Activated CD4-positive, alpha-beta T cell treated with anti-CD3 and anti-CD28 coated beads for 36 hours (primary cell): ENCODE measurements at regions not wholly inside any gene's neighbourhood (a gene's known extent, or its start where the extent isn't known, plus 50 kb on each side); places are given as distances from the start of the nearest gene placed in this dataset.

Experiments
- ATAC-seq: fragments of 200-7000 bp; cut with Tn5 transposase; one replicate; pipeline ENCODE4 v1.10.0; 2021; ENCODE audit warnings: mild to moderate bottlenecking, moderate library complexity
- CTCF ChIA-PET: fragments of 350-600 bp; sonication (Branson Sonifier 250); formaldehyde crosslinking; loops from one replicate; lab custom pipeline; 2021; ENCODE audit warnings: antibody characterized with exemption; lab: Charles Lee
- POLR2A ChIA-PET: fragments of 350-600 bp; sonication (Branson Sonifier 250); formaldehyde crosslinking; loops from one replicate; lab custom pipeline; 2021; ENCODE audit warnings: antibody characterized with exemption, inconsistent platforms; lab: Charles Lee
- DNase-seq: peaks from one replicate; pipeline ENCODE4 v3.0.0-alpha.2; 2020
- H3K27ac Mint-ChIP-seq: one replicate; pipeline ENCODE4 v1.8.0; 2021; ENCODE audit warnings: mixed read lengths
- H3K27me3 Mint-ChIP-seq: one replicate; pipeline ENCODE4 v1.8.0; 2021; ENCODE audit warnings: mixed read lengths
- H3K36me3 Mint-ChIP-seq: one replicate; pipeline ENCODE4 v1.8.0; 2021; ENCODE audit warnings: low read depth, mixed read lengths
- H3K4me1 Mint-ChIP-seq: one replicate; pipeline ENCODE4 v1.8.0; 2021; ENCODE audit warnings: mixed read lengths
- H3K4me3 Mint-ChIP-seq: one replicate; pipeline ENCODE4 v1.8.0; 2021; ENCODE audit warnings: mild to moderate bottlenecking, moderate library complexity, mixed read lengths
- H3K9me3 Mint-ChIP-seq: one replicate; pipeline ENCODE4 v1.8.0; 2021; ENCODE audit warnings: low read depth, mixed read lengths
- intact Hi-C, 2 experiments: fragments of 100-400 bp; cut with DNase I in 1 of 2; cut with micrococcal nuclease in 1 of 2; formaldehyde crosslinking; loops; one replicate each; pipeline versions ENCODE4 v1.14.2 to v1.15.1; 2022 to 2024; cut with DNase I, micrococcal nuclease

DNA sequence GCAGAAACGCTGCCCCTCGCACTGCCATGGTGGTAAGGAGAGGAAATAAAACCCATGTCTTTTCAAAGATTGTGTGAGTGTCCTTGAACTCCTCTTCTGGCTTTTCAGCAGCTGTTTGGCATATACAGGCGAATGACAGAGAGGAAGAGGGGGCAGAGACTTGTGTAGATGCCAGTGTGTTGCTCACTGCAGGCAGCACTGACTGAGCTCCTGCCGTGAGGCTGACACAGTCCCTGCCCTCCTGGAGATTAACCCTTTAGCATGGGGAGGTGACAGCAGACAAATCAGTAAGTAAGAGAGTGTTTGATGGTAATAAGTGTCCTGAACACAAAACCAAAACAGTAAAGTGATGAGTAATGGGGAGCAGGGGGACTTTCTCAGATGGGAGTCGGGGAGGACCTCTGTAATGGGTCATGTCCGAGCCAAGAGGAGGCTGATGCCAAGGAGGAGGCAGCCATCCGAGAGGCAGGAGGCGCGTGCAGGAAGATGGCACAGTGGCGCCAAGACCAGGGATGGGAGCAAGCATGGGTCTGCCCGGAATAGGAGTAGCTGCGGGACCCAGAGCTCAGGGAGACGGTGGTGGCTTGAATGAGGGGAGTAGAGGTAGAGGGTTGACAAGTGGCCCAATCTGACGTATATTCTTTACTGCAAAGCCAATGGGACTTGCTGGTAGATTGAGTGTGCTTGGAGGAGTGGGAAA lies 182.2 kb downstream of the FOXO1 start:
- peaks cover 81% of the 10 kb centered on the region for H3K4me1 Mint-ChIP-seq
- peak overlapping the region; percentile 93 for H3K27ac Mint-ChIP-seq
- peak; percentile 50 for DNase-seq
- ChIA-PET CTCF (interaction anchor here (0.9 to 1.3 kb wide), 3 partner anchors 9 to 198 kb away, joined by 3 to 4 read pairs (median 3); no protein-coding TSS in a partner anchor), POLR2A (interaction anchor here (1.6 kb wide), 1 partner anchor 184 kb away, joined by 4 read pairs; no protein-coding TSS in a partner anchor)
- peaks cover 6% of the 10 kb centered on the region for H3K36me3 Mint-ChIP-seq
- H3K27me3 Mint-ChIP-seq, result no peaks in the 10 kb centered on the region
- intact Hi-C loops, result loop anchor here (2.0 to 5.0 kb wide), 3 partner anchors 45 to 95 kb away; no protein-coding TSS in a partner anchor
- peak overlapping the region; percentile 16 for H3K4me3 Mint-ChIP-seq
- peaks cover 5% of the 10 kb centered on the region for H3K9me3 Mint-ChIP-seq
- peak; percentile 23 for ATAC-seq

DNA sequence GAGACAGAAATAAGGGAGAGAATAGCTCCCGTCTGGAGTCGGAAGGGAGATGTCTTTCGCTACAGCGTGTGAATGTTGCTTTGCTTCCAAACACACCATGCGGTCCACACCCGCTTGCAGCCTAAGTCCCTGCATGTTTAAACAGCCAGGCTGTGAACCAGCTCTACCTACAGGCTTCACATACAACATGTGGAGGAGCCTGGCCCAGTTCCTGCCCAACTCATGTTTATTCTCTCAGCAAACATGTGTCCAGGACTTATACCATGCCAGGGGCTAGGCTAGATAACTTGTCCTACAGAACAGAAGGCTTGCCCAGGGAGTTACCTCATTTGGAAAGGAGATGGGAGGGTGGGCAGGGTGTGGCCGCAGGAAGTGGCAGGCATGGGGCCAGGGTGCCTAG lies 181.5 kb downstream of the FOXO1 start:
- Mint-ChIP-seq H3K27ac (peak overlapping the region; percentile 93), H3K36me3 (peaks cover 6% of the 10 kb centered on the region), H3K4me3 (peak overlapping the region; percentile 14), H3K4me1 (peaks cover 88% of the 10 kb centered on the region), H3K27me3 (no peaks in the 10 kb centered on the region), H3K9me3 (peaks cover 5% of the 10 kb centered on the region)
- no peak for ATAC-seq
- peak; percentile 29 for DNase-seq
- intact Hi-C loops, result loop anchor here (1.0 to 5.0 kb wide), 8 partner anchors 33 to 383 kb away; no protein-coding TSS in a partner anchor
- POLR2A ChIA-PET, result interaction anchor here (1.6 kb wide), 1 partner anchor 183 kb away, joined by 4 read pairs; no protein-coding TSS in a partner anchor
- CTCF ChIA-PET, result interaction anchor here (0.6 to 1.3 kb wide), 3 partner anchors 9 to 1696 kb away, joined by 3 to 4 read pairs (median 3); no protein-coding TSS in a partner anchor

DNA sequence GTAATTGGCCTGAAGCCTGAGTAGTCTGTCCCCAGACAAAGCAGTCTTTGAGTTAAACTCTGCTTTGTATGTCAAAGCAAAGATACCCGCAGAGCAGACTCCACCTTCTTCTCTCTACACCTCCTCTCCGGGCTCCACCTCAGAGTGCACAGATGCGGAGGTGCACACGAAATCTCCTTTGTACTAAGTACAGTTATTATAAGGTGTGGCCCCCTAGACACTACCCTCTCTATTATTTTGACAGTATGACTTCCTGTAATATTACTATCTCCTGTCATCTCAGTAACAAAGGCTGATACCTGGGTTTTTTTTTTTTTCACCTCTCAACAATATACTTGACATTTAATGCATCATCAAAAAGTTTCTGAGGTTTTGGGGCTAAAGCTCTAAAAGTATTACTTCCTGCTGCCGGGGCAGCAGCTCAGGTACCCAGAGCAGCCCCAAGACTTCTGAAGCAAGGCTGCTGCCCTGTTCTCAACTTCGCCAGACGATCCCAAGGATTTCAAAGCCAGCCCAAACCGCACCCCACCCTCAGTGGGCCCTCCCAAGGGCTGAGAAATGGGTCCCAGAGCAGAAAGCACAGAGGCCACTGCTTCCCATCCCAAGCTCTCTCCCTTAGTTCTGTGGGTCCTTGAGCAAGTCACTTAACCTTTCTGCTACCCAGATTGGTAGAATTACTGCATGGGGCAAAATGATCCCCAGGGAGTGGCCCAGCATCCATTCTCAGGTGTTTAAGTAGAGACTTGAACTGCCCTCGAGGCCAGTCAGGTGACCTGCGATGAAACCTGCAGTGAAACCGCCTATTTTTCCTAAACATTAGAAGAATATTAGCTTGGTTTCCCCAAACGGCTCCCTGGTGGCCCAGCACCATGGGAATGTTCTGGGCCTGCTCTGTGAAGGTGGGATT lies 180.6 kb downstream of the FOXO1 start:
- H3K4me3 Mint-ChIP-seq, result peak overlapping the region; percentile 20
- DNase-seq, result peak; percentile 80
- intact Hi-C loops, result loop anchor here (1.0 to 5.0 kb wide), 7 partner anchors 32 to 384 kb away; no protein-coding TSS in a partner anchor
- POLR2A ChIA-PET, result interaction anchor here (0.7 to 1.0 kb wide), 5 partner anchors 19 to 179 kb away, joined by 3 to 6 read pairs (median 3); no protein-coding TSS in a partner anchor
- no peaks in the 10 kb centered on the region for H3K27me3 Mint-ChIP-seq
- peaks cover 5% of the 10 kb centered on the region for H3K9me3 Mint-ChIP-seq
- H3K27ac Mint-ChIP-seq, result peak overlapping the region; percentile 93
- CTCF ChIA-PET, result interaction anchor here (0.6 to 1.4 kb wide), 5 partner anchors 17 to 121 kb away, joined by 3 to 5 read pairs (median 4); no protein-coding TSS in a partner anchor
- peaks cover 86% of the 10 kb centered on the region for H3K4me1 Mint-ChIP-seq
- H3K36me3 Mint-ChIP-seq, result peaks cover 6% of the 10 kb centered on the region
- ATAC-seq, result peak; percentile 94

DNA sequence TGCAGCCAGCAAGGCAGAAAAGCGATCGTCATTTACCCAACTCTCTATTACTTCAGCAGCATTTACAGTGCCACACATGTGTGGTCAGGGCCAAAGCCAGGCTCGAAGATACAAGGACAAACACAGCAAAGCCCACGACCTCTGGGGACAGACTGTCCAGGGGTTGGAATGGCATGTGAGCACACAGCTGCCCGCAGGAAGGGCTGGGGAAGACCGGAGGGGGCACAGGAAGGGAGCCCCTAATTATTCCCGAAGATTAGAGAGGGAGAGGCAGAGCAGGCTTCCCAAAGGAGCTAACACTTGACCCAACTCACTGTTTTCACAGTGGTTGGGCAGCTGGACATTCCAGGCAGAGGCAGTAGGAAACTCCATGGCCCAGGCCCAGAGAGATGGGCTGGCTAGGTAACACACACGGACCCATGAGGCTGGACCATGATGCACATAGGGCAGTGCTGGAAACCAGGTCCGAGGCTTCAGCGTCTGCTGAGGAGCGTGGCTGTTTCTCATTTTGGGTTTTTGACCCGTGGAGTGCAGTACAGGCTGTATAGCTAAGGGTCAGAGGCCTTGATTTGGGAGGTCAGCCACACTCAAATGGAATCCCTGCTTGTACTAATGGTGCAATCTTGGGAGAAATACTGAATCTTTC lies 179.8 kb downstream of the FOXO1 start:
- POLR2A ChIA-PET, result interaction anchor here (0.7 to 1.0 kb wide), 3 partner anchors 18 to 178 kb away, joined by 3 to 4 read pairs (median 3); no protein-coding TSS in a partner anchor
- no peak overlapping the region for H3K4me3 Mint-ChIP-seq
- CTCF ChIA-PET, result interaction anchor here (0.6 to 1.4 kb wide), 4 partner anchors 17 to 31 kb away, joined by 3 to 5 read pairs (median 4); no protein-coding TSS in a partner anchor
- peaks cover 5% of the 10 kb centered on the region for H3K9me3 Mint-ChIP-seq
- intact Hi-C loops, result loop anchor here (5.0 kb wide), 3 partner anchors 64 to 384 kb away; no protein-coding TSS in a partner anchor
- DNase-seq (no peak), ATAC-seq (no peak)
- H3K27me3 Mint-ChIP-seq, result no peaks in the 10 kb centered on the region
- H3K36me3 Mint-ChIP-seq, result peaks cover 6% of the 10 kb centered on the region
- H3K27ac Mint-ChIP-seq, result peak overlapping the region; percentile 93
- peaks cover 84% of the 10 kb centered on the region for H3K4me1 Mint-ChIP-seq

DNA sequence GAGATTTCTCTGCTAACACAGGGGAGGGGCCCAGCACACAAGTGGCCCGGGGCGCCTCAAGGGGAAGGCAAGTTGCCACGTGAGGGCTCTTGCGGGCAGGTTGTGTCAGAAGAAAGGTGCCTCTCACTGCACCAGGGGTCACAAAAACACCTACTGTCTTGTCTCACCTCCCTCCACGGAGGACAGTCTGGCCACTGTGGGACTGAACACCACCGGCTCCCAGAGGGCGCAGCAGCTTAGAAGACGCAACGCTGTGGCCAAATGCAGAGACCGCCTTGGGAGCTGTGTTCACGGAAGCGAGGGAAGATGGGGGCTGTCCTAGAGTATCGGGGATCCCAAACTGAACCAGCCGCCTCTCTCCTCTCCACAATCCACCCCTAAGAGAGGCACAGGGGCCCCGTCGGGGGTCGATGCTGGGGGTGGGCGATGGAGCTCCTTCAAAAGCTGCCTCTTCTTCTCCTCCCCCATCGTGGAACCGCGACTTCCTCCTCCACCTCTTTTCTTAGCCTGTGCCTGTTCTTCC lies 177.5 kb downstream of the FOXO1 start:
- ChIA-PET POLR2A (no interaction called here), CTCF (interaction anchor here (0.6 kb wide), 1 partner anchor 236 kb away, joined by 4 read pairs; no protein-coding TSS in a partner anchor)
- Mint-ChIP-seq H3K4me1 (peaks cover 84% of the 10 kb centered on the region), H3K9me3 (no peaks in the 10 kb centered on the region), H3K4me3 (peak overlapping the region; percentile 13), H3K27me3 (no peaks in the 10 kb centered on the region), H3K36me3 (peaks cover 2% of the 10 kb centered on the region), H3K27ac (peak overlapping the region; percentile 66)
- ATAC-seq, result no peak
- peak; percentile 26 for DNase-seq
- intact Hi-C loops, result loop anchor here (5.0 kb wide), 3 partner anchors 67 to 387 kb away; no protein-coding TSS in a partner anchor

DNA sequence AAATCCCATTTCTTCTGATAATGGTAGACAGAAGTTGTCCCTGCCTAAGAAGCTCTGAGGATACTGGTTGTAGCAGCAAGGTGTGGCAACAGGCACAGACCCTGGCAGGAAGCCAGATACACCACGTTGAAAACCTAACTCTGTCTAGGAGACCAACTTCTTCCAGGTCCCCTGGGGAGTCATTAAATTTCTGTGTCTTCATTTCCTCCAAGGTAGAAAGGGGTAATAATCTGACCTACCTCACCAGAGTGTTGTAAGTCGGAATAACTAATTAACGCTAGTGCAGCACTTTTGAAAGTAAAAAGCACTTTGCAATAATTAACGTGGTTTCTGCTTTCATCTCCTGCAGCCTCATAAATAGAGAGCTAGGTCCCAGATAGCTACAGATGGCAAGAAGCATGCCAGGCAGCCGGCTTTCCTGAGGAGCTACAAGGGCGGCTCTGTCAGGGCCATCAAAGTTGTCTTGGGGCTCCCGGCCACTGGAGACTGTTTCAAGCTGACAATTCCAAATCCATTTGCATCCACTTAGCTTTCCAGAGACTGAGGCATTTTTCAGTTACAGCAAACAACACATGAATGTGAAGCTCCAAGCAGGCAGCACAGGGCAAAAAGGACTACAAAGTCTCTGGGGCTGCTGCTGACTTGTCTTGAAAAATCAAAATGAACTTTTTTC lies 176.2 kb downstream of the FOXO1 start:
- Mint-ChIP-seq H3K27me3 (no peaks in the 10 kb centered on the region), H3K27ac (peak overlapping the region; percentile 66), H3K4me3 (peak overlapping the region; percentile 22), H3K36me3 (peaks cover 2% of the 10 kb centered on the region), H3K9me3 (no peaks in the 10 kb centered on the region), H3K4me1 (peaks cover 84% of the 10 kb centered on the region)
- DNase-seq (peak; percentile 71), ATAC-seq (no peak)
- intact Hi-C loops, result no loop called here
- CTCF ChIA-PET, result interaction anchor here (1.1 to 1.6 kb wide), 3 partner anchors 18 to 548 kb away, joined by 3 to 4 read pairs (median 3); no protein-coding TSS in a partner anchor
- POLR2A ChIA-PET, result interaction anchor here (0.9 kb wide), 1 partner anchor 53 kb away, joined by 5 read pairs; no protein-coding TSS in a partner anchor

DNA sequence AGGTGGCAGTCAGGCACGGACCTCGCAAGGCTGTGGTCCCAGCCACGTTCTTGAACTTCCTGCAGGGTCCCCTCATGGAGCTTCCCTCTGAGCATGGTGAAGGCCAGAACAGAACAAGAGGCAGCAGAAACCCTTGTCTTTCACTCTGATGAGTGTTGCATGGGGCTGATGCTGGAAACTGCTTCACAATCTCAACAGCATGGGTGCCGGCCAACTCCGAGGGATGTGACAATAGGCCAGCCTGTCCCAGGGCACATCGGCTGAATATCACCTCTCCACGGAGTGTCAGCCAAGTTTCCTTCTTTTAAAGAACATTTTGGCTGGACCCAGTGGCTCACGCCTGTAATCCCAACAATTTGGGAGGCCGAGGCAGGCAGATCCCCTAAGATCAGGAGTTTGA lies 173.9 kb downstream of the FOXO1 start:
- CTCF ChIA-PET, result interaction anchor here (0.6 kb wide), 1 partner anchor 16 kb away, joined by 4 read pairs; no protein-coding TSS in a partner anchor
- no peak for DNase-seq

DNA sequence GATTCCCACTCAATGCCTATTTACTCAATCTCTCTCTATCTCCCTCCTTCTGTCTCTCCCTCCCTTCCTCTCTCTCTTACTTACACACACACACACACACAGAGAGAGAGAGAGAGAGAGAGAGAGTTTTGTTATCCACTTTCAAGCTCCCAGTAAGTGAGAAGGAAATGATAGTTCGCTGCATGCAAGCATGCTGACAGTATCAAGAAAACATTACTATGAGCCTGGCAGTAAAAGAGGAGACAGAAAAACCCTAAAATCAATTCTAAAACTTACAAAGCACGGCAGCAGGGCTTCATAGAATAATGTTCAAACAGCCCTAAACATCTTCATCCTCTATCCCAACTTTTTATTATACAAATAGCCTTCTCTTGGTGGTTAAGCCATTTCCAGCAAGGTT lies 171.9 kb downstream of the FOXO1 start:
- POLR2A ChIA-PET, result interaction anchor here (0.6 to 0.7 kb wide), 2 partner anchors 14 to 69 kb away, joined by 3 to 4 read pairs; no protein-coding TSS in a partner anchor
- Mint-ChIP-seq H3K27ac (peak overlapping the region; percentile 90), H3K9me3 (no peaks in the 10 kb centered on the region), H3K27me3 (no peaks in the 10 kb centered on the region), H3K4me1 (peaks cover 76% of the 10 kb centered on the region), H3K36me3 (no peaks in the 10 kb centered on the region), H3K4me3 (peak overlapping the region; percentile 62)
- peak; percentile 43 for ATAC-seq
- CTCF ChIA-PET, result interaction anchor here (1.0 kb wide), 1 partner anchor 18 kb away, joined by 3 read pairs; no protein-coding TSS in a partner anchor
- no peak for DNase-seq
- intact Hi-C loops, result loop anchor here in 1 of 2 experiments (2.0 kb wide), 1 partner anchor 28 kb away; no protein-coding TSS in a partner anchor

More for the DNA sequence above, 173.9 kb downstream of the FOXO1 start:
- POLR2A ChIA-PET, result interaction anchor here (0.5 kb wide), 1 partner anchor 10 kb away, joined by 3 read pairs; no protein-coding TSS in a partner anchor
- Mint-ChIP-seq H3K36me3 (peaks cover 2% of the 10 kb centered on the region), H3K27ac (no peak overlapping the region), H3K4me1 (peaks cover 83% of the 10 kb centered on the region), H3K4me3 (no peak overlapping the region), H3K27me3 (no peaks in the 10 kb centered on the region), H3K9me3 (no peaks in the 10 kb centered on the region)
- intact Hi-C loops, result no loop called here
- no peak for ATAC-seq

DNA sequence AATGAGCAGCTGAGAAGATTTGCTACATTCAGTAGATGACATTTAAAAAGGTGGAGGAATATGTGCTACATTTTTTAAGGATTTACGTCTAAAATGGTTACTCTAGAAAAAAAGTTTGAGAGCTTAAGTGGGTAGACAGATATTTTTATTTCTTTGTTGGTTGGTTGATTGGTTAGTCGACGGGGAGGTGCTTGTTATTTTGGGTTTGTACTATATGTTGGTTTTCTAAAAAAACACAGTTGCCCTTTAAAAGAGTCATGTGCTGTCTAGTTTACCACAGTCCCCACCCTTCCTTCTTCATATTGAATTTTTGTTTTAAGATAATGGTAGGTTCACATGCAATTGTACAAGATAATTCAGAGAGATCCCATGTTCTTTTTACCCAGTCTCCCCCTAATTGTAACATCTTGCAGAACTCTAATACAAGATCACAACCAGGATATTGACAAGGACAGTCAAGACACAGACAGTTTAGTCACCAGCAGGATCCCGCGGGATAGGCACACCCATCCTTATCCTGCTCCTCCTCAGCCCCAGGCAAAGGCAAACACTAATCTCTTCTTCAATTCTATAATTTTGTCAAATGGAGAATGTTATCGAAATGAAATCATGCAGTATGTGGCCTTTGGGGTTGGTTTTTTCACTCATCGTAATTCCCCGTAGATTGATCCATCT lies 171.4 kb downstream of the FOXO1 start:
- intact Hi-C loops, result loop anchor here in 1 of 2 experiments (2.0 kb wide), 1 partner anchor 28 kb away; no protein-coding TSS in a partner anchor
- Mint-ChIP-seq H3K4me1 (peaks cover 71% of the 10 kb centered on the region), H3K27ac (peak overlapping the region; percentile 90), H3K36me3 (no peaks in the 10 kb centered on the region), H3K9me3 (no peaks in the 10 kb centered on the region), H3K4me3 (peak overlapping the region; percentile 62), H3K27me3 (no peaks in the 10 kb centered on the region)
- DNase-seq (no peak), ATAC-seq (peak; percentile 47)
- CTCF ChIA-PET, result interaction anchor here (0.6 to 1.0 kb wide), 2 partner anchors 18 to 459 kb away, joined by 3 to 5 read pairs; no protein-coding TSS in a partner anchor
- POLR2A ChIA-PET, result interaction anchor here (0.6 kb wide), 1 partner anchor 70 kb away, joined by 4 read pairs; no protein-coding TSS in a partner anchor
